C4-2B (cell line): ENCODE measurements at regions not wholly inside any gene's neighbourhood (a gene's known extent, or its start where the extent isn't known, plus 50 kb on each side); places are given as distances from the start of the nearest gene placed in this dataset.

Experiments
- ZFX ChIP-seq: fragments of 450-650 bp; IDR thresholded peaks from 2 replicates; pipeline ENCODE4 v1.6.1; 2017
- TF ChIP-seq, protein P1 (sequence below): fragments of 450-650 bp; conservative IDR thresholded peaks from 2 replicates; pipeline ENCODE4 v1.5.1; 2017; ENCODE audit warnings: mild to moderate bottlenecking

- TF ChIP-seq, protein P1, sequence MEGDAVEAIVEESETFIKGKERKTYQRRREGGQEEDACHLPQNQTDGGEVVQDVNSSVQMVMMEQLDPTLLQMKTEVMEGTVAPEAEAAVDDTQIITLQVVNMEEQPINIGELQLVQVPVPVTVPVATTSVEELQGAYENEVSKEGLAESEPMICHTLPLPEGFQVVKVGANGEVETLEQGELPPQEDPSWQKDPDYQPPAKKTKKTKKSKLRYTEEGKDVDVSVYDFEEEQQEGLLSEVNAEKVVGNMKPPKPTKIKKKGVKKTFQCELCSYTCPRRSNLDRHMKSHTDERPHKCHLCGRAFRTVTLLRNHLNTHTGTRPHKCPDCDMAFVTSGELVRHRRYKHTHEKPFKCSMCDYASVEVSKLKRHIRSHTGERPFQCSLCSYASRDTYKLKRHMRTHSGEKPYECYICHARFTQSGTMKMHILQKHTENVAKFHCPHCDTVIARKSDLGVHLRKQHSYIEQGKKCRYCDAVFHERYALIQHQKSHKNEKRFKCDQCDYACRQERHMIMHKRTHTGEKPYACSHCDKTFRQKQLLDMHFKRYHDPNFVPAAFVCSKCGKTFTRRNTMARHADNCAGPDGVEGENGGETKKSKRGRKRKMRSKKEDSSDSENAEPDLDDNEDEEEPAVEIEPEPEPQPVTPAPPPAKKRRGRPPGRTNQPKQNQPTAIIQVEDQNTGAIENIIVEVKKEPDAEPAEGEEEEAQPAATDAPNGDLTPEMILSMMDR: no peak
- no peak for TF ChIP-seq ZFX
Observed at GRCh38 chr2:196563876-196564275, 75.6 kb upstream of the CCDC150 start.
